ENCODE measurements at regions not wholly inside any gene's neighbourhood (a gene's known extent, or its start where the extent isn't known, plus 50 kb on each side); places are given as distances from the start of the nearest gene placed in this dataset.

GRCh38 chr11:128040603-128041002 is 546.8 kb downstream of the ETS1 start:
- TF ChIP-seq POLR2AphosphoS5 (IDR thresholded peaks at IDR 0.05; ENCODE audit: low read depth): no peak
- TF ChIP-seq CTCF (conservative IDR thresholded peaks at IDR 0.05; ENCODE audit: low read depth in 2 of 2): no peak
- TF ChIP-seq EZH2 (IDR thresholded peaks at IDR 0.05; ENCODE audit: low read depth, unreplicated experiment): no peak
- no peak for TF ChIP-seq NANOG (IDR thresholded peaks at IDR 0.05; ENCODE audit: borderline replicate concordance)
- TF ChIP-seq ZNF331 (CRISPR knock-in tag; IDR thresholded peaks at IDR 0.05; ENCODE audit: low read depth): no peak
- no peak for TF ChIP-seq EZH2phosphoT487 (IDR thresholded peaks at IDR 0.05; ENCODE audit: unreplicated experiment)

Data from GM23338 (cell line).